Activated CD4-positive, alpha-beta T cell treated with anti-CD3 and anti-CD28 coated beads for 48 hours (primary cell): ENCODE measurements at regions not wholly inside any gene's neighbourhood (a gene's known extent, or its start where the extent isn't known, plus 50 kb on each side); places are given as distances from the start of the nearest gene placed in this dataset.

Source experiments
- DNase-seq: peaks from one replicate; pipeline ENCODE4 v3.0.0-alpha.2; 2020

GRCh38 chr5:68380078-68380477 lies 164.5 kb downstream of the PIK3R1 start:
- DNase-seq: no peak

GRCh38 chr5:68381060-68381459 lies 165.5 kb downstream of the PIK3R1 start:
- no peak for DNase-seq

GRCh38 chr5:68381909-68382308 lies 166.4 kb downstream of the PIK3R1 start:
- no peak for DNase-seq

- DNase-seq: no peak
These were observed 167.1 kb downstream of the PIK3R1 start for GRCh38 chr5:68382640-68383039.

- DNase-seq: no peak
These were observed 168.3 kb downstream of the PIK3R1 start for GRCh38 chr5:68383888-68384310.

GRCh38 chr5:68384936-68385594 lies 169.5 kb downstream of the PIK3R1 start:
- DNase-seq: no peak

- DNase-seq: no peak
These were observed 170.4 kb downstream of the PIK3R1 start for GRCh38 chr5:68385936-68386335.

GRCh38 chr5:68387074-68387796 lies 171.7 kb downstream of the PIK3R1 start:
- no peak for DNase-seq

GRCh38 chr5:68389618-68390017 lies 174.1 kb downstream of the PIK3R1 start:
- DNase-seq: no peak

- DNase-seq: no peak
These were observed 177.1 kb downstream of the PIK3R1 start for GRCh38 chr5:68392617-68393016.

GRCh38 chr5:68395302-68395701 lies 179.7 kb downstream of the PIK3R1 start:
- no peak for DNase-seq

GRCh38 chr5:68395926-68396511 lies 180.5 kb downstream of the PIK3R1 start:
- no peak for DNase-seq

- DNase-seq: no peak
These were observed 181.2 kb downstream of the PIK3R1 start for GRCh38 chr5:68396722-68397121.

GRCh38 chr5:68398146-68398812 lies 182.7 kb downstream of the PIK3R1 start:
- no peak for DNase-seq

- no peak for DNase-seq
These were observed 187.7 kb downstream of the PIK3R1 start for GRCh38 chr5:68403301-68403700.

GRCh38 chr5:68404246-68404645 lies 188.7 kb downstream of the PIK3R1 start:
- no peak for DNase-seq

- DNase-seq: no peak
These were observed 189.6 kb downstream of the PIK3R1 start for GRCh38 chr5:68405026-68405684.

GRCh38 chr5:68405784-68406743 lies 190.5 kb downstream of the PIK3R1 start:
- no peak for DNase-seq

GRCh38 chr5:68406767-68407241 lies 191.2 kb downstream of the PIK3R1 start:
- DNase-seq: no peak

- DNase-seq: no peak
These were observed 192.0 kb downstream of the PIK3R1 start for GRCh38 chr5:68407311-68408239.
